Activated CD8-positive, alpha-beta memory T cell treated with anti-CD3 and anti-CD28 coated beads for 36 hours (primary cell): ENCODE measurements at regions not wholly inside any gene's neighbourhood (a gene's known extent, or its start where the extent isn't known, plus 50 kb on each side); places are given as distances from the start of the nearest gene placed in this dataset.

Experiments
- CTCF ChIA-PET: fragments of 350-600 bp; sonication (Branson Sonifier 250); formaldehyde crosslinking; loops from one replicate; lab custom pipeline; 2021; ENCODE audit warnings: antibody characterized with exemption; lab: Charles Lee
- POLR2A ChIA-PET: fragments of 350-600 bp; sonication (Branson Sonifier 250); formaldehyde crosslinking; loops from one replicate; lab custom pipeline; 2021; ENCODE audit warnings: antibody characterized with exemption; lab: Charles Lee

DNA sequence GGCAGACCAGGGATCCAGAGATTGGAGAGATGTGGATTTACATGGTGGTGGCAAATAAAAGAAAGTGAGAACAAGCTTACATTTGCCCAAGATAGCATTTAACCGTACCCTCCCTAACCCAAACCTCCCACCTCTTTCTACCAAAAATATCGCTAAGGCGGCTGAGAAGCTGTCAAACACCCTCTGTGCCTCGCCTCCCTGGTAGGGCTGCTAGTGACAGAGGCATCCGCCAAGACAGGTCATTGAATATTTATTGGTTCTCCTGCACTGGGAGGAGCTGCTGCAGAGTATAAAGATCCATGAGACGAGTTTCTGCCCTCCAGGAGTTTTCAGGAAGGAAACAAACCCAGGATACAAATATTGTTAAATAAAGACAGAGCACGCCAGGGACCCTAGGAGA lies 107.3 kb upstream of the TMC3 start:
- ChIA-PET CTCF (interaction anchor here (1.9 kb wide), 1 partner anchor 11 kb away, joined by 6 read pairs; no protein-coding TSS in a partner anchor), POLR2A (no interaction called here)

DNA sequence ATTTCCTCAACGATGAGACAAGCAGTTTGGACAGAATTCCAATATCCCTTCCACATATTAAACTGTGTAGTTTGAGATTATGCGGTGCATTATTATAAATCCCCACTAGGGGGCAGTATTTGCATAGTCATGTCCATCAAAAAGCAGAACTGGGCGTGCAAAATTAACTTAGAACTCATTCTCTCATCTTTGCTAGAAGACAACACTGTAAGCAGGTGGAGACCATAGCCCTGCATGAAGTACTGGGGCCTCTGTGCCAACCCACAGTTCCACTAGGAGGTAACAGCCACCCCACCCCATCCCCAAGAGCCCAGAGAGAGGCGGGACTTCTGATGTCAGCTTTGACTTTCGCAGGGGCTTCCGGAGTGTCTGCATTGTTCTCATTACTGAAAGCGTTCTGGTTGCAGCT lies 106.6 kb upstream of the TMC3 start:
- ChIA-PET CTCF (interaction anchor here (1.2 to 1.9 kb wide), 2 partner anchors 10 to 662 kb away, joined by 3 to 6 read pairs; no protein-coding TSS in a partner anchor), POLR2A (no interaction called here)

DNA sequence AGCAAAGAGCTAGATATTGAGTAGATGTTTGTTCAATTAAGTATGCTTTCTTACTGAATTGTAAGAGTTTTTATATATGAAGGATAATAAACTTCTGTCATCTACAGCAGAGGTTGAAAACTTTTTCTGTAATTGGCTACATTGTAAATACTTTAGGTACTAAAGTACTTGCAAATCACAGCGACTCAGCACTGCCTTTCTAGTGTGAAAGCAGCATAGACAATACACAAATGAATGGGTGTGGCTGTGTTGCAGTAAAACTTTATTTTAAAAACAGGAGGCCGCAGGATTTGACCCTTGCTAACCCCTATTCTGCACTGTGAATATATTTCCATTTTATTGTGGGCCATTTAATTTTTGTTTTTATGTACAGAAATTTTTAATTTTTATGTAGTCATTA lies 104.3 kb upstream of the TMC3 start:
- ChIA-PET POLR2A (no interaction called here), CTCF (no interaction called here)

DNA sequence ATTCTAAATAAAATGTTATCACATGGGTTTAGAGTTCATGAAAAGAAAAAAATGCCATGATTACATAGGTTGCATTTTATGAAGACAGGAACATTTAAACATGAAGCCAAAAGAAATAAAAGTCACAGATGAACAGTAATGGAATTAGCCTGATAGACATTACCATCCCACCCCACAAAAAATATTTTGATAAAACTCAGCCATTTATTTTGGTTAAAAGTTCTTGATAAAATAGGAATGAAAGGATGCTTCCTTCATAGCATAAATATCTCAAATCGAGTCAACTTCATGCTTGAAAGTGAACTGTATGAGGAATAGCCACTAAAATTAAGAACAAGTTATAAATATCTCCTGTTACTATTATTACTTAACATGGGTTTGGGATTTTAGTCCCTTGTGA lies 101.9 kb upstream of the TMC3 start:
- POLR2A ChIA-PET: no interaction called here
- CTCF ChIA-PET: no interaction called here

DNA sequence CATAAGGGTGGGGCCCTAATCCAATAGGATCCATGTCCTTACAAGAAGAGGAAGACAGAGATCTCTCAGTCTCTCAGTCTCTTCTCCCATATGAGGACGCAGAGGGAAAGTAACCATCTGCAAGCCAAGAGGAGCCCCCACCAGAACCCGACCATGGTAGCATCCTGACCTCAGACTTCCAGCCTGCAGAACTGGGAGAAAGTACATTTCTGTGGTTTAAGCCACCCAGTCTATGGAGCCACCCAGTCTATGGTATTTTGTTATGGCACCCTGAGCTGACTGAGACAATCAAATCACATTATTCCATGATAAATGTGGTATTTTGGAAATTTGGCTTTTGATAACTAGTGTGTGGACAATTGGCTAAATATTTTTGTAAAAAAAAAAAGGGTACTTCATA lies 101.5 kb upstream of the TMC3 start:
- POLR2A ChIA-PET: no interaction called here
- CTCF ChIA-PET: no interaction called here

DNA sequence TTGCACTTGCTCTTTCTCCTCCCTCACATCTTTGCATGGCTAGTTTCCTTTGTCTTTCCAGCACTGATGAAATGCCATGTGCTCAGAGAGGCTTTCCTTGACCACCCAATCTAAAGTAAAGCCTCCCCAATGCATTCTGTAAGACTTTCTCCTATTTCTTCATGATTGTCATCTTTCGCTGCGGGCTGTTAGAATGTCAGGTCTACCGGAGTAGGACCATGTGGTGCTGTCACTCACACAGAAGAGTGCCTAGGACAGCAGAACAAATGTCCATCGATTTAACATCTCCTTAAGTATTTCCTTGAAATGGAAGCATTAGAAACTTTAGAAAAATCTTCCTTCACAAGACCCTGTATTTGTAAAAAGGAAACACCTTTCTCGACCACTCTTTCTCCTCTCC lies 99.9 kb upstream of the TMC3 start:
- ChIA-PET CTCF (no interaction called here), POLR2A (no interaction called here)

DNA sequence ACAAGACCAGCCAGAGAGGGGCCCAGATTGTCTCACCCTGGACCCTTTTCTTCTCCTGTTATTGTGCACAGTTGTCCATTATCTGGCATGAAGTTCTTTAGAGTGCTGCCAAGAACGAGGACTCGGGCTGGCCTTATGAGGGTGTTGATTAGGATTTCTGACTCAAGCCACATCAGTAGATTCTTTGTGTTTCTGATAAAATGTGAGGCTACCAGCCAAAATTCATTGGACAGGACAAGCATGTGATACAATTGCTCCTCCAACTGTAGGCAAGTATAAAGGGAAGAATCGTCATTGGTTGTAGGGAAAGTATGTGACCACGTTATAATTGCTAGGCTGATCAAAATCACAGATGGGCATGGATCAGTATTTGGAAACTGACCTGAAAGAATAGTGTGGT lies 99.2 kb upstream of the TMC3 start:
- ChIA-PET POLR2A (no interaction called here), CTCF (no interaction called here)

DNA sequence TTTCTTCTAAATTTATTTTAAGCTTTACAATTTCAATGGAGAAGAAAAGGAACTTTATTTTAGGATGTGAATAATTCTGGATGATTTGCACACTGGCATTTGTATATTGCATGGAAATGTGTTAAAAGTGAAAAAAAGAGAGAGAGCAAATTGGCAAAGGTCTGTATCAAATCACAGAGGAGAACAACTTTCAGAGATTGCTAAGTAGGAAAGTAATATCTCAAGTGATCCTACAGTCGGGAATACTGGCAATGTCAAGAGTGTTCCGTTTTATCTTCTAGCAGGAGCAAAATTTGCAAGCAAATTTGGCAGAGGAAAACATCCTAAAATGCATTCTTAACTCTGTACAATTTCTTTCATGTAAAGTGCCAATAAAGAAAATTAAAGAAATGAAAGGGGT lies 97.1 kb upstream of the TMC3 start:
- ChIA-PET POLR2A (no interaction called here), CTCF (interaction anchor here (1.2 kb wide), 1 partner anchor 10 kb away, joined by 6 read pairs; no protein-coding TSS in a partner anchor)

DNA sequence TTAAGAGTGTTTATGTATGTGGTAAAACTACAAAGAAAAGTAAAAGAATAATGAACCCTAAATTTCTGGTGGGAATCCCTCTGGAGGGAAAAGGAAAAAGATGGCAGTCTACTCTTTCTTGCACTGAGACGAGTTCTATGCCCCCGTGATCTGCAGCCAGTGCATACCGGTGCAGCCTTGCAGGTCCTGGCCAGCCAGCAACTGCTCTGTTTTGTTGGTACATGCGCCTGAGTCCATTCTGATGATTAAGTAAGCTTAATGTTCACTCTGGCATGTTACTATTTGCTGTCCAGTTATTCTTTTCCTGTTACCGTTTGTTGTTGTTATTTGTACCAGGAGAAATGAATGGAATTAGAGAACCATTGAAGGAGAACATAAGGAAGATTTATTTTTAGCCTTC lies 95.1 kb upstream of the TMC3 start:
- ChIA-PET CTCF (no interaction called here), POLR2A (no interaction called here)

DNA sequence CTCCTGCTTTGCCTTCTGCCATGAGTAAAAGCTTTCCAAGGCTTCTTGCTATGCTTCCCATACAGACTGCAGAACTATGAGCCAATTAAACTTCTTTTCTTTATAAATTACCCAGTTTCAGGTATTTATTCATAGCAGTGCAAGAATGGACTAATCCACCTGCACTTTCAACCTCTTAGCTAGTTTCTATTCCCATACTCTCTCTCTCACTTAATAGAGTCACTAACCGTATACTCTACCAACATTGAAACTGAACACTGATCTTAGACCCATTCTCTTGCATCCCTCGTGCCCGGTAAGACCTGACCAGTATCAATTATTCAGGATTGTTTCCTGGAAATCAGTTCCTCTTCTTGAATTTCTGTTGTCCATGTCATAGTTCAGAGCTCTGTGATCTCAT lies 92.7 kb upstream of the TMC3 start:
- CTCF ChIA-PET: interaction anchor here (0.6 kb wide), 1 partner anchor 321 kb away, joined by 4 read pairs; no protein-coding TSS in a partner anchor
- POLR2A ChIA-PET: no interaction called here

DNA sequence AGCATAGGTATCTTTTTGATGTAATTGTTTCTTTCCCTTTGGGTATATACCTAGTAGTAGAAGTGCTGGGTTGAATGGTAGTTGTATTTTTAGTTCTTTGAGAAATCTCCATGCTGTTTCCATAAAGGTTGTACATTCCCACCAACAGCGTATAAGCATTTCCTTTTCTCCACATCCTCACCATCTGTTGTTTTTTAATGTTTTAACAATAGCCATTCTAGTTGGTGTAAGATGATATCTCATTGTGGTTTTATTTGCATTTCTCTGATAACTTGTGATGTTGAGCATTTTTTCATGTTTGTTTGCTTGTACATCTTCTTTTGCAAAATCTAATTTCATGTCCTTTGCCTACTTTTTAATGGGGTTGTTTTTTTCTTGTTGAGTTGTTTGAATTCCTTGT lies 80.0 kb upstream of the TMC3 start:
- ChIA-PET CTCF (no interaction called here), POLR2A (no interaction called here)

DNA sequence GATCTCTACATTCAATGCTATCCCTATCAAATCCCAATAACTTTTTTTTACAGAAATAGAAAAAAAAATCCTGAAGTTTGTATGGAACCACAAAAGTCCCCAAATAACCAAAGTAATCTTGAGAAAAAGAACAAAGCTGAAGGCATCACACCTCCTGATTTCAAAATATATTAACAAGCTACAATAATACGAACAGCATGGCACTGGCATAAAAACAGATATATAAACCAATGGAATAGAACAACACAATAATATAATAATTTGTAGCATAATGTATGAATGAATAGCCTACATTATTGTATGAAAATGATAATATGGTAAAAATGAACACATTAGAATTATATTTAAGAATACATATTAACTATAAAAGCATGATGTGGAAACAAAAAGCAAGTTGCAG lies 76.7 kb upstream of the TMC3 start:
- POLR2A ChIA-PET: no interaction called here
- CTCF ChIA-PET: no interaction called here

DNA sequence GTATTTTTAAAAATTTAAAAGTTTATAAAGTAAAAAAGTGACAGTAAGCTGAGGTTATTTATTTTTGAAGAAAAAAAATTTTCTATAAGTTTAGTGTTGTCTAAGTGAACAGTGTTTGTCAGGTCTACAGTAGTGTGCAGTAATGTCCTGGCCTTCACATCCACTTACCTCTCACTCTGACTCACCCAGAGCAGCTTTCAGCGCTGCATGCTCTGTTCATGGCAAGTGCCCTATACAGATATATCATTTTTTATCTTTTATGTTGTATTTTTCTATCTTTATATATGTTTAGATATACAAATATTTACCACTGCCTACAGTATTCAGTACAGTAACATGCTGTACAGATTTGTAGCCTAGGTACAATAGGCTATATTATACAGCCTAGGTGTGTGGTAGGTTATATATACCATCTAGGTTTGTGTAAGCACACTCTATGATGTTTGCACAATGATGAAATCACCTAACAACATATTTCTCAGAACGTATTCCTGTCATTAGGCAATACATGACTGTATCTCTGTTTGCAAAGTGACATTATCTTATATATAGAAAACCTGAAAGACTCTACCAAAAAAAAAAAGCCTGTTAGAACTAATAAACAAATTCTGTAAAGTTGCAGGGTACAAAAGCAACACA lies 75.9 kb upstream of the TMC3 start:
- CTCF ChIA-PET: no interaction called here
- POLR2A ChIA-PET: no interaction called here

DNA sequence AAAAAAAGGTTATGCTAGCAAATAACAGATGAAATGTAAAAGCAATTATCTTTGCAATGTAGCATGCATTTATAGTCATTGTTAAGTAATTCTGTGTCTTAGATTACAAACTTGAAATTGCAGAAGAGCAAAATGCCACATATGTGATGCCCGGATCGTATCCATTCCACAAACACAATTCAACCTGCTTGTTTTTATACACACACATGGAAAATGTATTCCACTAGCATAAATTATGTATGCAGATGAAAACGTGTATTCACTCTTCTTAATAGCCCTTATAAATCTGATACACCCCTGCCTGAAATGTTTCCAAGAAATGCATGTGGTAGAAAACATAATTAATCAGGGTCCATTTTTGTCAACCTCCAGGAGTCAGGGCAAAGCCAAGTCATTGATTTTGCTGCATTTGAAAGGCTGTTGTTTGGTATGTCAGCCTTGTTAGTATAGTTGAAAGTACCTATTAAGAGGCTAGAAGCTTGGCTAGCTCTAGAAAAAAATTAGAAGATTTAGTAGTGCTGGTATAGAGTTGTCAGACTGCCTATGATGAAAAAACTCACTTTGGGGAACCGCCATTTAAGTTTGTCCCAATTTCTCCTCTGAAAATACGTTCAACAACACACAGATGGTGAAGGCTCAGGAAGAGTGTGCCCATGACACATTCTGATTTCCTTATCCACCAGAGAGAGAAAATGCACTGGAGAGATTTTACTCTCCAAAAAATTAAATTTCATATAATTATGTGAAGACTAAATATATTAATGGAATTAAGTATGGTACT lies 69.2 kb upstream of the TMC3 start:
- ChIA-PET CTCF (no interaction called here), POLR2A (no interaction called here)

DNA sequence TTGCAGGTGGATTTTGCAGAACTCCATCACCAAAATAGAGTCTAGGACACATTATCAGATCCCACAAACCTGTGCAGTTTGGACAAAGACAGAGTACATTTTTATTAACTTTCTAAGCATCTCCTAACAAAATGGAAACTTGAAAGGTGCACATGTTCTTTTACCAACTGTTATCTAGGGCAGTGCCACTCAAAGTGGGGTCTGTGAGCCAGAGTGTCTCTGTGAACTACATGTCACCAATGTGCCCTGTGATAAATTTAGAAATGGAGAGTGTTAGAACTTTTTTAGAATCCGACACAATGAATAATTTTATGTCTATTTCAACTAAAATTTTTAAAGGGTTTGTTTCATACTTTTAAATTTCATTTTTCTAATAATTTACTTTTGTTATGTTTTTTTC lies 68.4 kb upstream of the TMC3 start:
- ChIA-PET CTCF (no interaction called here), POLR2A (no interaction called here)

DNA sequence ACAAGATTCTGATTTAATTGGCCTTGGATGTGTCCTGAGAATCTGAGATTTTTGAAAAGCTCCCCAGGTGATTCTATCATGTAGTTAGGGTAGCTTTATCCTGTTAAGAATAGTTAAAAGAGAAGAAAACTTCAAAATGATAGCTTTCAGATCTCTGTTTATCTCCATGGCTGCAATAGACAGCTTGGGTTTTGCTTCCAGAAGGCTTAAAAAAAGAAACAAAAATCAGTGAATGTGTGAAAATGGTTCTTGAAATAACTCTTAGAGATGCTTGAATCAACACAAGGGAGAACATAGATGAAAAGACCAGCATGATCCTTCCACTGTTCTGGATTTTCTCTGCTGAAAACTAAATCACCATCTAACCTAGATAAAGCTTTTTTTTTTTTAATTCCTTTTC lies 60.8 kb upstream of the TMC3 start:
- POLR2A ChIA-PET: no interaction called here
- CTCF ChIA-PET: no interaction called here

DNA sequence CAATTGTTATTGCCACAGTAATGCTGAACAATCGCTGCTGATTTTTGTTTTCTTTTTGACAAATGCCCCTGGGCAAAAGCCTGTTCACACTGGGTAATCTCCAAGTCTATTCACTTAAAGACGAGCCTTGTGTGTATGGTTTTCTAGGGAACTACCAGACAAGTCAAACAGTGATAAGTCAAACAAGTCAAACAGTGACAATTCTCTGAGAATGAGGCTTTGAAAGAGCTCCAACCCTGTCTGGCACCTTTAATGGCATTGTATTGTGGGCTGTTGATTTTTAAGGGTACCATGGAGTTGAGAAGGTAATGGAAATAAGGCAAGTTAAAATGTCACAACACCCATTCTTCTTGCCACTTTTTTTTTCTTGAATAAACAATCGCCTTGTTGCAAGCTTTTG lies 59.4 kb upstream of the TMC3 start:
- POLR2A ChIA-PET: no interaction called here
- CTCF ChIA-PET: no interaction called here

DNA sequence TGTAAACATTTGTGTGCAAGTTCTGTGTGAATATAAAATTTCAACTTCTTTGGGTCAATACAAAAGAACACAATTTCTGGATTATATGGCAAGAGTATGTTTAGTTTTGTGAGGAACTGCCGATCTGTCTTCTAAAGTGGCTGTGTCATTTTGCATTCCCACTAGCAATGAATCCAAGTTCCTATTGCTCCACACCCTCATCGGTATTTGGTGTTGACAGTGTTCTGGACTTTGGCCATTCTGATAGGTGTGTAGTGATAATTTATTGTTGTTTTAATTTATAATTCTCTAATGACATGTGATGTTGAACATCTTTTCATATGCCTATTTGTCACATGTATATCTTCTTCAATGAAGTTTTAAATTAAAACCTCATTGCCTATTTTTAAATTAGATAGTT lies 58.2 kb upstream of the TMC3 start:
- CTCF ChIA-PET: no interaction called here
- POLR2A ChIA-PET: no interaction called here

DNA sequence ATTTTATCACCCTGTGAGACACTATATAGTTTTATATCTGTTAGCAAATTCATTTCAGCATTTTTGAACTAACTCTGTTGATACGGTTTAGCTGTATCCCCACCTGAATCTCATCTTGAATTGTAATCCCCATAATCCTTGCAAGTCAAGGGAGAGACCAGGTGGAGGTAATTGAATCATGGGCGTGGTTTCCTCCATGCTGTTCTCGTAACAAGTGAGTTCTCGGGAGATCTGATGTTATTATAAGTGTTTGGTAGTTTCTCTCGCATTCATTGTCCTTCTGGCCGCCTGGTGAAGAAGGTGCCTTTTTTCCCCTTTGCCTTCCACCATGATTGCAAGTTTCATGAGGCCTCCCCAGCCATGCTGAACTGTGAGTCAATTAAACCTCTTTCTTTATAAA lies 53.2 kb upstream of the TMC3 start:
- ChIA-PET POLR2A (no interaction called here), CTCF (no interaction called here)

DNA sequence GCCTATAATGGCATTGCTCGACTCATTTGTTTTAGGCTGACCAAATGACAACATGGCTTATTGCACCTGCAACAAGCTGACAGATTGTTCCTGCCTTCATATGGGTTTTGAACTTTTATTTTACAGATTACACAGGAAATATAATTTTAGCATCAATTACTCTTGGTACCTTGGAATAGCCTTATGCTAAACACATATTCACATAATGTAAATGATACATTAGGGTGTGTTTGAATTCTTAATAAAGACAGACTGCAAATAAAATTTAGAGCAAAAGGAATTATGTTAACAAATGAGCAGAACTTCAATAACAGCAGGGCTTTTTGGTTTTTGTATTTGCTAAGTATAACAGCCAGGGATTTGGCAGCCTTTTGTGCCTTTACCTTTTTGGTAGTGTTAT lies 51.9 kb upstream of the TMC3 start:
- ChIA-PET POLR2A (no interaction called here), CTCF (interaction anchor here (1.3 kb wide), 1 partner anchor 160 kb away, joined by 3 read pairs; no protein-coding TSS in a partner anchor)
